ENCODE measurements at regions not wholly inside any gene's neighbourhood (a gene's known extent, or its start where the extent isn't known, plus 50 kb on each side); places are given as distances from the start of the nearest gene placed in this dataset.
A peak's percentile ranks its signal among the peaks of the same experiment; 100 is the strongest.

GRCh38 chr4:71113294-71113693 is 119.8 kb downstream of the DCK start:
- DNase-seq (ENCODE audit: low spot score): no peak
- no peak overlapping the region for H3K27ac ChIP-seq
- POLR2A ChIA-PET (ENCODE audit: low non-redundant PET): no interaction called here

GRCh38 chr4:71120831-71121524 is 127.5 kb downstream of the DCK start:
- TF ChIP-seq CTCF (conservative IDR thresholded peaks at IDR 0.05; ENCODE audit: low read depth): no peak
- CTCF ChIA-PET: no interaction called here
- no peak for DNase-seq (ENCODE audit: low spot score)
- H3K27ac ChIP-seq: no peak overlapping the region
- POLR2A ChIA-PET (ENCODE audit: low non-redundant PET): no interaction called here

More at GRCh38 chr4:71113294-71113693, 119.8 kb downstream of the DCK start:
- TF ChIP-seq CTCF (conservative IDR thresholded peaks at IDR 0.05; ENCODE audit: low read depth): no peak
- CTCF ChIA-PET: no interaction called here

GRCh38 chr4:71123951-71124350 is 130.5 kb downstream of the DCK start:
- TF ChIP-seq CTCF (conservative IDR thresholded peaks at IDR 0.05; ENCODE audit: low read depth): no peak
- DNase-seq (ENCODE audit: low spot score): no peak
- H3K27ac ChIP-seq: no peak overlapping the region
- ChIA-PET POLR2A (ENCODE audit: low non-redundant PET) (no interaction called here), CTCF (no interaction called here)

GRCh38 chr4:71125137-71125536 is 131.7 kb downstream of the DCK start:
- DNase-seq (ENCODE audit: low spot score): no peak
- POLR2A ChIA-PET (ENCODE audit: low non-redundant PET): no interaction called here
- no peak overlapping the region for H3K27ac ChIP-seq
- no peak for TF ChIP-seq CTCF (conservative IDR thresholded peaks at IDR 0.05; ENCODE audit: low read depth)
- CTCF ChIA-PET: no interaction called here

GRCh38 chr4:71126719-71127118 is 133.3 kb downstream of the DCK start:
- ChIA-PET CTCF (interaction anchor here (0.8 kb wide), 1 partner anchor 59 kb away, joined by 3 read pairs; no protein-coding TSS in a partner anchor), POLR2A (ENCODE audit: low non-redundant PET) (no interaction called here)
- H3K27ac ChIP-seq: no peak overlapping the region
- DNase-seq (ENCODE audit: low spot score): peak; percentile 48
- TF ChIP-seq CTCF (conservative IDR thresholded peaks at IDR 0.05; ENCODE audit: low read depth): no peak

- CTCF ChIA-PET: interaction anchor here (0.5 to 0.7 kb wide), 2 partner anchors 320 to 537 kb away, joined by 3 read pairs; no protein-coding TSS in a partner anchor
- POLR2A ChIA-PET (ENCODE audit: low non-redundant PET): no interaction called here
- DNase-seq (ENCODE audit: low spot score): no peak
- no peak overlapping the region for H3K27ac ChIP-seq
- TF ChIP-seq CTCF (conservative IDR thresholded peaks at IDR 0.05; ENCODE audit: low read depth): no peak
Measured at GRCh38 chr4:71130827-71131603, 137.6 kb downstream of the DCK start.
